Transverse colon (tissue), 4 donors: ENCODE measurements at regions not wholly inside any gene's neighbourhood (a gene's known extent, or its start where the extent isn't known, plus 50 kb on each side); places are given as distances from the start of the nearest gene placed in this dataset.

ENCODE experiments used
- DNase-seq: peaks from one replicate; pipeline ENCODE4 v3.0.0-alpha.2; 2019
- H3K27ac ChIP-seq, 4 donors: fragments of 200-600 bp; sonication (generic); 2 replicates each; pipeline ENCODE4 v1.5.1; 2016 to 2018; ENCODE audit warnings: inconsistent platforms in 4 of 4
- H3K27me3 ChIP-seq: fragments of 200-600 bp; sonication (generic); 2 replicates; pipeline ENCODE4 v1.5.1; 2017; ENCODE audit warnings: inconsistent platforms
- H3K36me3 ChIP-seq, 4 donors: fragments of 200-600 bp; sonication (generic); 2 replicates each; pipeline ENCODE4 v1.5.1; 2017 to 2019; ENCODE audit warnings: inconsistent platforms in 4 of 4
- H3K4me1 ChIP-seq, 4 donors: fragments of 200-600 bp; sonication (generic); 2 replicates each; pipeline ENCODE4 v1.5.1; 2017 to 2020; ENCODE audit warnings: inconsistent platforms in 4 of 4
- H3K4me3 ChIP-seq, 4 donors: fragments of 200-600 bp; sonication (generic); 1 replicate in 1 of 4; 2 replicates in 3 of 4; pipeline versions ENCODE4 v1.5.1 to v1.6.1; 2017 to 2019; ENCODE audit warnings: inconsistent platforms in 4 of 4
- H3K9me3 ChIP-seq, 2 donors: fragments of 200-600 bp; sonication (generic); 2 replicates each; pipeline ENCODE4 v1.5.1; 2017 to 2019; ENCODE audit warnings: inconsistent platforms in 2 of 2
- CTCF ChIP-seq, 5 experiments: fragments of 200-600 bp in 3 of 5; fragments of 450-650 bp in 2 of 5; sonication (generic) in 3 of 5; IDR thresholded peaks; 1 replicate in 2 of 5; 2 replicates in 3 of 5; pipeline ENCODE4 v1.5.1; 2016 to 2017; ENCODE audit warnings: antibody characterized with exemption in 5 of 5, inconsistent platforms in 3 of 5, mild to moderate bottlenecking in 2 of 5, moderate library complexity in 1 of 5
- EP300 ChIP-seq: sonication (generic); formaldehyde crosslinking; IDR thresholded peaks from one replicate; pipeline ENCODE4 v1.6.1; 2017; ENCODE audit warnings: antibody characterized with exemption, low read depth
- POLR2A ChIP-seq: fragments of 450-650 bp; IDR thresholded peaks from one replicate; pipeline ENCODE4 v1.6.1; 2016; ENCODE audit warnings: antibody characterized with exemption, mild to moderate bottlenecking, moderate library complexity
- POLR2AphosphoS5 ChIP-seq, 3 donors: sonication (generic); formaldehyde crosslinking; IDR thresholded peaks; one replicate each; pipeline ENCODE4 v1.6.1; 2016; ENCODE audit warnings: antibody characterized with exemption in 3 of 3
- WGBS, 2 donors: methylation state at CpG; one replicate each; pipeline ENCODE4 v1.1.5; 2018; ENCODE audit warnings: low coverage in 1 of 2; 5-methylcytosine and 5-hydroxymethylcytosine counted together
- in situ Hi-C, 4 donors: fragments of 200-750 bp; cut with MboI; loops; one replicate each; pipeline versions ENCODE4 v1.15.0 to v1.15.1; 2017; ENCODE audit warnings: low sequenced_read_pairs in 3 of 4, low pct_ligation_motif_present in 1 of 4, low pct_unique_long_range_greater_than_20kb in 1 of 4
- intact Hi-C: fragments of 100-400 bp; cut with DNase I; formaldehyde crosslinking; loops from one replicate; pipeline ENCODE4 v1.15.1; 2023; ENCODE audit warnings: low total_unique reads

GRCh38 chr3:193853511-193854219 is 260.7 kb downstream of the OPA1 start:
- H3K4me1 ChIP-seq, result peaks cover 14 to 34% (median 26%) of the 10 kb centered on the region in 4 donors
- no peak for TF ChIP-seq EP300
- TF ChIP-seq CTCF (IDR thresholded peaks at IDR 0.05), result no peak
- TF ChIP-seq POLR2A, result no peak
- TF ChIP-seq POLR2AphosphoS5 (IDR thresholded peaks at IDR 0.05), result peak in 1 of 3 donors; percentile 53
- 35 to 60% methylated on average over 1 to 3 of the region's 3 CpGs for WGBS, 2 donors
- in situ Hi-C loops (no loop called here), intact Hi-C loops (no loop called here)
- no peaks in the 10 kb centered on the region for H3K36me3 ChIP-seq
- no peaks in the 10 kb centered on the region for H3K27me3 ChIP-seq
- H3K4me3 ChIP-seq, result no peak overlapping the region
- peaks cover 0 to 5% of the 10 kb centered on the region in 2 donors for H3K9me3 ChIP-seq
- DNase-seq, result peak; percentile 28
- peak overlapping the region; percentile 73 to 82 (median 76) for H3K27ac ChIP-seq

- in situ Hi-C loops, result no loop called here
- no peaks in the 10 kb centered on the region for H3K27me3 ChIP-seq
- TF ChIP-seq POLR2A, result no peak
- intact Hi-C loops, result no loop called here
- no peak overlapping the region for H3K4me3 ChIP-seq
- WGBS, 2 donors, result 56 to 69% methylated on average over 3 of the region's 3 CpGs
- H3K27ac ChIP-seq, result peak overlapping the region in 2 of 4 donors; percentile 25 to 45
- peaks cover 2 to 26% (median 12%) of the 10 kb centered on the region in 4 donors for H3K4me1 ChIP-seq
- no peaks in the 10 kb centered on the region for H3K36me3 ChIP-seq
- no peaks in the 10 kb centered on the region for H3K9me3 ChIP-seq
- DNase-seq, result no peak
These were observed 265.0 kb downstream of the OPA1 start for GRCh38 chr3:193857996-193858395.

- no peak overlapping the region for H3K4me3 ChIP-seq
- peaks cover 0 to 25% (median 2%) of the 10 kb centered on the region in 4 donors for H3K4me1 ChIP-seq
- H3K36me3 ChIP-seq, result no peaks in the 10 kb centered on the region
- in situ Hi-C loops (no loop called here), intact Hi-C loops (no loop called here)
- H3K27ac ChIP-seq, result peak overlapping the region in 2 of 4 donors; percentile 0 to 45
- 69 to 100% methylated on average over 1 to 3 of the region's 3 CpGs for WGBS, 2 donors
- TF ChIP-seq EP300 (no peak), CTCF (IDR thresholded peaks at IDR 0.05) (no peak), POLR2A (no peak), POLR2AphosphoS5 (IDR thresholded peaks at IDR 0.05) (no peak)
- peak; percentile 72 for DNase-seq
- no peaks in the 10 kb centered on the region for H3K9me3 ChIP-seq
- H3K27me3 ChIP-seq, result no peaks in the 10 kb centered on the region
These were observed 266.2 kb downstream of the OPA1 start for GRCh38 chr3:193859195-193859594.

- no peaks in the 10 kb centered on the region for H3K36me3 ChIP-seq
- no peaks in the 10 kb centered on the region for H3K9me3 ChIP-seq
- H3K27ac ChIP-seq, result peak overlapping the region in 1 of 4 donors; percentile 35
- no peaks in the 10 kb centered on the region for H3K27me3 ChIP-seq
- no peak overlapping the region for H3K4me3 ChIP-seq
- DNase-seq, result no peak
- in situ Hi-C loops (no loop called here), intact Hi-C loops (no loop called here)
- TF ChIP-seq POLR2A (no peak), CTCF (IDR thresholded peaks at IDR 0.05) (no peak), EP300 (no peak), POLR2AphosphoS5 (IDR thresholded peaks at IDR 0.05) (no peak)
- 74% methylated on average over 2 of the region's 2 CpGs; no CpG with 5 or more reads in 1 of the 2 donors for WGBS, 2 donors
- peaks cover 0 to 31% (median 2%) of the 10 kb centered on the region in 4 donors for H3K4me1 ChIP-seq
These were observed 268.0 kb downstream of the OPA1 start for GRCh38 chr3:193861012-193861411.
